Esophagus (tissue), 2 donors: ENCODE measurements at regions not wholly inside any gene's neighbourhood (a gene's known extent, or its start where the extent isn't known, plus 50 kb on each side); places are given as distances from the start of the nearest gene placed in this dataset.
A peak's percentile ranks its signal among the peaks of the same experiment; 100 is the strongest.

Experiments
- H3K27ac ChIP-seq, 2 donors: one replicate each; pipeline ENCODE4 v1.5.1; 2013; ENCODE audit warnings: low read depth in 2 of 2, mild to moderate bottlenecking in 2 of 2, inconsistent platforms in 1 of 2, low read length in 1 of 2, moderate library complexity in 1 of 2
- H3K27me3 ChIP-seq, 2 donors: one replicate each; pipeline ENCODE4 v1.6.1; 2013; ENCODE audit warnings: low read length in 2 of 2, control low read depth in 1 of 2, mild to moderate bottlenecking in 1 of 2; ENCODE audit not compliant: insufficient read depth in 2 of 2, control insufficient read depth in 1 of 2
- H3K36me3 ChIP-seq, 2 donors: one replicate each; pipeline ENCODE4 v1.6.1; 2013; ENCODE audit warnings: low read length in 1 of 2; ENCODE audit not compliant: control insufficient read depth in 2 of 2, insufficient read depth in 2 of 2
- H3K4me1 ChIP-seq, 2 donors: one replicate each; pipeline ENCODE4 v1.6.1; 2013; ENCODE audit warnings: low read length in 1 of 2; ENCODE audit not compliant: control insufficient read depth in 2 of 2, insufficient read depth in 2 of 2
- H3K4me3 ChIP-seq, 2 donors: one replicate each; pipeline ENCODE4 v1.5.1; 2013; ENCODE audit warnings: low read length in 2 of 2, mild to moderate bottlenecking in 2 of 2, low read depth in 1 of 2, moderate library complexity in 1 of 2
- H3K9me3 ChIP-seq, 2 donors: one replicate each; pipeline ENCODE4 v1.6.1; 2013; ENCODE audit warnings: mild to moderate bottlenecking in 2 of 2, low read depth in 1 of 2, low read length in 1 of 2, moderate library complexity in 1 of 2; ENCODE audit not compliant: control insufficient read depth in 2 of 2, insufficient read depth in 1 of 2
- WGBS, 2 donors: extraction: QIAGEN DNeasy Blood & Tissue Kit; methylation state at CpG; one replicate each; pipeline ENCODE4 v1.1.7; 2013; 5-methylcytosine and 5-hydroxymethylcytosine counted together
- donor health status: healthy with polysubstance abuse.
- donor health status: Bipolar disorder and iron deficiency.

GRCh38 chr20:58064411-58065010, 163.9 kb downstream of the ANKRD60 start:
- Histone ChIP-seq H3K4me1 (no peaks in the 10 kb centered on the region), H3K36me3 (no peaks in the 10 kb centered on the region), H3K27me3 (no peaks in the 10 kb centered on the region), H3K9me3 (no peaks in the 10 kb centered on the region), H3K4me3 (no peak overlapping the region), H3K27ac (no peak overlapping the region)
- 87 to 91% methylated on average over 5 of the region's 5 CpGs for WGBS, 2 donors

DNA sequence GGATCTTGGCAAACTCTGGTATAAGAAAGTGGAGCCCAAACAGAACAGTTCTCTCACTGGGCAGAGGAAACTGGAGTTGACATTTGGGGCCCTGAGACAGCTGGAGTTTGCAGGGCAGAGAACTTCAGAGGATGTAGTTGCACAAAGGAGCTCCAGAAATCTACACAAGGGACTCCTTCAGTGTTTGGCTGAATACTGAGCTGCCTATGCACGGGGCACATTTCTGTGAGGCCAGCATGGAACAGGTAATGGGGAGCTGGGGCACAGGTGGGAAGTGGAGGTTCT, 169.3 kb downstream of the ANKRD60 start:
- Histone ChIP-seq H3K27me3 (no peaks in the 10 kb centered on the region), H3K36me3 (no peaks in the 10 kb centered on the region), H3K4me3 (no peak overlapping the region), H3K9me3 (no peaks in the 10 kb centered on the region), H3K4me1 (peaks cover 3 to 4% of the 10 kb centered on the region in 2 donors), H3K27ac (no peak overlapping the region)
- WGBS, 2 donors = 82% methylated on average over 1 of the region's 1 CpG

DNA sequence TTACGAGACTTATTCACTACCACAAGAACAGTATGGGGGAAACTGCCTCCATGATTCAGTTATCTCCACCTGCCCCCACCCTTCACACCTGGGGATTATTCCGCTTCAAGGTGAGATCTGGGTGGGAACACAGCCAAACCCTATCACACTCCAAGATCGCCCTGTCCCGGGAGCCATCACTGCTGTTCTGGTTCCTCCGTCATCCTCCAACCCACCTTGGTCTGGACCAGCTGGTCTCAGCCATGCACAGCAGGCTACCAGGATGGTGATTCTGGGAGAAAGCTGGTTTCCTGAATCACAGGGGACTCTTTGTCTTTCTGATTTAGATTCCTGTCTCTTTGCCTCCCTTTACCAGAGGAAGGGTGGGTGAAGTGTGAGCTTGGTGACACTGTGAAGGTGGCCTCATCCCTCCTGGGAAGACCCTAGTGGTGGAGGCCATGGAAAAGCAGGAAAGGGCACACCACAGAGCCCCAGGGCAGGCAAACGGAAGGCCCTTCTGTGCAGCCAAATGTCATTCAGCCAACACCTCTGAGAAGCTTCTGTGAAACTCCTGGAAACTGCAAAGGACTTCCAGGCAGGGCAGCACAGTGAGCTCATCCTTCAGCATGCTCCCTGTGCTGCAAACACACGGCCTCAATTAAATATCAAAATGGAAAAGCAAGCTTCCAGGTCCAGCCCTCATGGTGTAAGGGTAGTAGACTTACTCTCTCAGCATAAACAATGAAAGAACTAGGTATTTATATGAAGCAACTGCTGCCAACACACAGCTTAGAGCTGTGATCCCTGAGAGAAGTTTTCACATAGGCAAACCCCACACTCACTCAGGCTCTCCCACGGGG, 169.8 kb downstream of the ANKRD60 start:
- 70 to 72% methylated on average over 8 of the region's 8 CpGs for WGBS, 2 donors
- Histone ChIP-seq H3K4me1 (peaks cover 3 to 4% of the 10 kb centered on the region in 2 donors), H3K36me3 (no peaks in the 10 kb centered on the region), H3K27ac (no peak overlapping the region), H3K9me3 (no peaks in the 10 kb centered on the region), H3K27me3 (no peaks in the 10 kb centered on the region), H3K4me3 (no peak overlapping the region)

- Histone ChIP-seq H3K36me3 (no peaks in the 10 kb centered on the region), H3K27me3 (no peaks in the 10 kb centered on the region), H3K4me3 (no peak overlapping the region), H3K9me3 (no peaks in the 10 kb centered on the region), H3K27ac (no peak overlapping the region), H3K4me1 (peaks cover 3 to 4% of the 10 kb centered on the region in 2 donors)
- WGBS, 2 donors = 88 to 91% methylated on average over 7 of the region's 7 CpGs
These were observed 171.3 kb downstream of the ANKRD60 start for GRCh38 chr20:58056921-58057686.

- Histone ChIP-seq H3K27me3 (no peaks in the 10 kb centered on the region), H3K36me3 (no peaks in the 10 kb centered on the region), H3K9me3 (no peaks in the 10 kb centered on the region), H3K4me1 (peaks cover 3 to 4% of the 10 kb centered on the region in 2 donors), H3K4me3 (no peak overlapping the region), H3K27ac (no peak overlapping the region)
- WGBS, 2 donors = 87 to 93% methylated on average over 10 of the region's 10 CpGs
These were observed 172.3 kb downstream of the ANKRD60 start for GRCh38 chr20:58056021-58056591.

GRCh38 chr20:58054780-58055373, 173.6 kb downstream of the ANKRD60 start:
- Histone ChIP-seq H3K27ac (peak overlapping the region in 1 of 2 donors; percentile 15), H3K4me1 (peaks cover 3 to 4% of the 10 kb centered on the region in 2 donors), H3K4me3 (no peak overlapping the region), H3K9me3 (no peaks in the 10 kb centered on the region), H3K36me3 (no peaks in the 10 kb centered on the region), H3K27me3 (no peaks in the 10 kb centered on the region)
- 17 to 34% methylated on average over 11 of the region's 11 CpGs for WGBS, 2 donors

GRCh38 chr20:58054082-58054779, 174.2 kb downstream of the ANKRD60 start:
- Histone ChIP-seq H3K27ac (peak overlapping the region in 1 of 2 donors; percentile 15), H3K4me3 (no peak overlapping the region), H3K4me1 (peaks cover 3 to 4% of the 10 kb centered on the region in 2 donors), H3K36me3 (no peaks in the 10 kb centered on the region), H3K27me3 (no peaks in the 10 kb centered on the region), H3K9me3 (no peaks in the 10 kb centered on the region)
- 38 to 49% methylated on average over 6 of the region's 6 CpGs for WGBS, 2 donors

DNA sequence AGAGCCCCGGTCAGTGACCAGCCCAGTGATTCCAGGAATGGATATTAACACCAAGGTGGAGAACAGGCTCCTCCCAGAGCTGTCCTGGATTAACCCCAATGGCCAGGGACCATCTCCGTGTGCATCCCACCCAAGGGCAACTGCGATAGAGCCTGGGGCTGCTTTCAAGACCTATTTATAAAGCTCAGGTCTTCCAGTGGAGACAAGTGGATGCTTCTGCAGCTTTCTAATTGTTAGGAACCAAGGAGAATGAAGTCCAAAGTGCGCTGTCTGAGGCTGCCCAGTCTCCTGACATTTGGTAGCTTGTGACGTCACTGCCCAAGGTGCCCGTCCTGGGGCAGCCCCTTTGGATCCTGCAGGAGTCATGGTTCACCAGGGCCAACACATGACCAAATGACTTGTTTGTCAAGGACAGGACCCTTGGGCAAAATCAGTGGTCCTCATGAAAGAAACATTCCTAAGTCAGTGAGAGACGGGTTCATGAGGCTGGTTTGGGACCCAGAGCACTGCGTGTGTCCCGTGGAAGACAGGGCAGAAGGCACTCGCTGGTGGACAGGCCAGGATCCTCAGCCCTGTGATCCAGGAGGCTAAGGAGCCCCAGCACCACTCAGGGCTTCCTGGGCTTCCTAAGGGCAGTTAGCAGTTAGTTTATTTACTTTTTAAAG, 174.9 kb downstream of the ANKRD60 start:
- WGBS, 2 donors = 83 to 87% methylated on average over 10 of the region's 10 CpGs
- Histone ChIP-seq H3K4me1 (peaks cover 3 to 4% of the 10 kb centered on the region in 2 donors), H3K9me3 (no peaks in the 10 kb centered on the region), H3K36me3 (no peaks in the 10 kb centered on the region), H3K27me3 (no peaks in the 10 kb centered on the region), H3K4me3 (no peak overlapping the region), H3K27ac (no peak overlapping the region)
